ENCODE measurements at regions not wholly inside any gene's neighbourhood (a gene's known extent, or its start where the extent isn't known, plus 50 kb on each side); places are given as distances from the start of the nearest gene placed in this dataset.
A peak's percentile ranks its signal among the peaks of the same experiment; 100 is the strongest.
"Not testable (repeated sequence)": the region's sequence is repeated elsewhere in the genome, so short reads cannot be mapped to it uniquely, and the experiment has no call there.

DNA sequence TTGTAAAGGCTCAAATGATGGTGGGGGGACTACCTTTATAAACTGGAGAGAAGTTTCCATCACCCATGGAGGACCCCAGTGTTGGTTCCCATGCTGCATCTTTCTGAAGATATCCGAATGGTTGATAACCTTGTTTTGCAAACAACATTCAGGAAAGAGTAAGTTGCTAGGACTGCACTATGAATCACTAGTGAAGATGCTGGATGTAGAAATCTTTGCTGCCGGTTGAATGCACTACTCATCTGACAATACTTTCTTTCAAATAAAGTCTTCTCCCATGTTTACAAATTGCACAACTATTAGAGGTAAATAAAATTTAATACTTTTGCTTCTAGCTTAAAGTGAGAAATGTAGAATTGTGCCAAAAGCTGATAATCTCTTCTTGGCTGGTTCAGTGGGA, 198.4 kb upstream of the SLITRK6 start:
- FAIRE-seq (no peak), DNase-seq (ENCODE audit: insufficient read length, low spot score) (no peak)
- no peak for TF ChIP-seq POLR2A (IDR thresholded peaks at IDR 0.05; ENCODE audit: low read depth, low read length)

DNA sequence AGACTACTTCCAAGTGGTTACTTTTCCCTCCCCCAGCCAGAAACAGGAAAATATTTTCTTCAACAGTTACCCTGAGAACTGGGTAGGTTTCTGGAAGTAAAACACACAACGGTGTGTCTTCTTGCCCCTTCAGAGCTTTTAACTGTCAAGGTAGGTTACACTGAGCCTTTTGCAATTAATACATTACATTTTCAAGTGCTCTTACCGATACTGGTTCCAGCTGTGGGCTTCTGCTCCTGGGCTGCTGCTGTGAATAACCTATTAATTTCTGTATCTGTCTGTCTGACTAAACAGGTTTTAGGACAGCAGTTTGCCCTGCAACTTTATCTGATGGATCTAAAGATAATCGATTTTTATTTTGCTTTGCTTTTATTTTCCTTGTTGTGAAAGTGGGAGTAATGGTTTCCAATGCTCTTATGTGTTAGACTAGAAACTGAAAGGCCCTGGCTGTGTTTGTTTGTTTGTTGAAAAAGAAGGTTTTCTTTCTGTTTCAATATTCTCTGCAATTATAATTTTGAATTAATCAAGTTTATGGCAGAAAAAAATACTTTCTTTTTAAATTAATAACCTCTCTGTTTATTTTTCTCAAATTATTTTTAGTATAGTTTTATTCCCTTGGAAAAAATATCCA, 196.7 kb upstream of the SLITRK6 start:
- FAIRE-seq (peak; percentile 69), DNase-seq (ENCODE audit: insufficient read length, low spot score) (no peak)

DNA sequence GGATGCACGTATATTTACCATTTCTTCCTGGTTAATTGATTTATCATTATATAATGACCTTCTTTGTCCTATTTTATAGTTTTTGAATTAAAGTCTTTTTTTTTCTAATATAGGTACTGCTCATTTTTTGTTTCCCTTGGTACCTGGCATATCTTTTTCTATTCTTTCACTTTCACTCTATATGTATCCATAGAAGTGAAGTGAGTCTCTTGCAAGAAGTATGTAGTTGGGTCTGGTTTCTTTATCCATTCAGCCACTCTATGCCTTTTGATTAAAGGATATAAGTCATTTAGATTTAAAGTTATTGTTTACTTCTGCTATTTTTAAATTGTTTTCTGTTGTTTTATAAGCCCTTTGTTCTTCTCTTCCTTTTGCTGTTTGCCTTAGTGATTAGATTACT, 194.3 kb upstream of the SLITRK6 start:
- peak; percentile 78 for FAIRE-seq
- no peak for TF ChIP-seq POLR2A (IDR thresholded peaks at IDR 0.05; ENCODE audit: low read depth, low read length)
- DNase-seq (ENCODE audit: insufficient read length, low spot score) = no peak

More for the DNA sequence above, 196.7 kb upstream of the SLITRK6 start:
- no peak for TF ChIP-seq POLR2A (IDR thresholded peaks at IDR 0.05; ENCODE audit: low read depth, low read length)

DNA sequence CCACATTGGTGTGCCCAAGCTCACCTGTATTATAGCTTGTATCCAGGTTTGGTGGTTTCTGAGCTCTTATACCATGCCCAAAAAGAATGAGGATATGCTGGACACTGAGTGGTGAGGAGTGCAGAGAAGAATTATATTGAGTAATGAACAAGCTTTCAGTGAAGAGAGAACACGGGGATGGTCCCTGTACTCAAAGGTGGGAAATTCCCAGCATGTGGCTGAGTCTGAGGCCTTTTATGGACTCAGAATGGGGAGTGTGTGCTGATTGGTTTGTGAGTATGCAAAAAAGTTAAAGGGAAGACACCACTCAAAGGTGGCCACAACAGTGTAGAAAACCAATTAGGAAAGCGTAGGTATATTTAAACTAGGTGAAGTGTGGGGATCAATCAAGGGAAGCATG, 191.2 kb upstream of the SLITRK6 start:
- DNase-seq (ENCODE audit: insufficient read length, low spot score) (no peak), FAIRE-seq (no peak)
- no peak for TF ChIP-seq POLR2A (IDR thresholded peaks at IDR 0.05; ENCODE audit: low read depth, low read length)

DNA sequence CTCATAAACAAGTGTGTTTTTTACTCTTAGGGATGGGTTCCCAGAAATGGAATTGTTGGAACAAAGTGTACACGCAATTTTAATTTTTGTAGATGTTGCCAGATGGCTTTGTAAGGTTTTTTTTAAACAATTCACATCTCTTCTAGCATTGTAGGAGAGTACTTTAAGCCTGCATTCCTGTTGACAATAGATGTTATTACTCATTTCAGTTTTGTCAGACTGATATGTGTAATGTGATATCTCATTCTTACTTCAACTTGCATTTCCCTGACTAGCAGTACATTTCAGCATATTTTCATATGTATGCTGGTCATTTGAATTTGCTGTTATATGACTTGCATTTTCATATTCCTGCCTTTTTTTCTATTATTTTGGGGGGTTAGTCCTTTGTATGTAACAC, 186.6 kb upstream of the SLITRK6 start:
- TF ChIP-seq POLR2A (IDR thresholded peaks at IDR 0.05; ENCODE audit: low read depth, low read length) = no peak
- FAIRE-seq = peak; percentile 96

DNA sequence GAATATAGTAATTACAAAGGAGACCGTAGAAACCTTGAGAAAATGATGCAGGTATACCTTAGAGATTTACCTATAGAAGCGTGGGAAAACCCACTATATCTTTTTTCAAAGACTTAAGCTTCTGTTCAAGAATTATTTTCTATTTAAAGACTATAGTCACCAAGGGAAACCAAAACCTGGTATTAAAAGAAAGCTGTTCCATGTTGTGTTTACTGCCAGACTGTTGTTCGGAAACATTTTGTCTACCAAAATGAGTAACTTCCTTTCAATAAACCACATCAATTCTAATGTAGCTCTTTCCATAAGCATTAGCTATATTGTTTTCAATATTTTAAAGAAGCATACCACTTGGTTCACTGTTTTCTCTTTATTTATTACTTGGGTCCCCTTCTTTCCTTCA, 182.9 kb upstream of the SLITRK6 start:
- TF ChIP-seq POLR2A (IDR thresholded peaks at IDR 0.05; ENCODE audit: low read depth, low read length) = no peak
- DNase-seq (ENCODE audit: insufficient read length, low spot score) (no peak), FAIRE-seq (peak; percentile 81)

More for the DNA sequence above, 186.6 kb upstream of the SLITRK6 start:
- DNase-seq (ENCODE audit: insufficient read length, low spot score) = no peak

DNA sequence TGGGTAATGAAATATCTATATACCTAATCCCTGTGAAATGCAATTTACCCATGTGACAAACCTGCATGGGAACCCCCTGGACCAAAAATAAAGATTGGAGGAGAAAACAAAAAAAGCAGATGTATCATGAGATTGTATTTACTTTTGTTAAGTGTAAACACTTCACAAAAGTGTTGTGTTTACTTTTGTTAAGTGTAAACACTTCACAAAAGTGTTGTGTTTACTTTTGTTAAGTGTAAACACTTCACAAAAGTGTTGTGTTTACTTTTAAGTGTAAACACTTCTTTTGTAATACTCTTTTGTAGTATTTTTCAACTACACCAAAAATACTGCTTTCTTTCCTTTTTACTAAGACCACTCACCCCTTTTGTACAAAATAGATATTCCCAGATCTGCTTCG, 181.2 kb upstream of the SLITRK6 start:
- DNase-seq (ENCODE audit: insufficient read length, low spot score) = not testable (repeated sequence)
- FAIRE-seq = peak; percentile 90

DNA sequence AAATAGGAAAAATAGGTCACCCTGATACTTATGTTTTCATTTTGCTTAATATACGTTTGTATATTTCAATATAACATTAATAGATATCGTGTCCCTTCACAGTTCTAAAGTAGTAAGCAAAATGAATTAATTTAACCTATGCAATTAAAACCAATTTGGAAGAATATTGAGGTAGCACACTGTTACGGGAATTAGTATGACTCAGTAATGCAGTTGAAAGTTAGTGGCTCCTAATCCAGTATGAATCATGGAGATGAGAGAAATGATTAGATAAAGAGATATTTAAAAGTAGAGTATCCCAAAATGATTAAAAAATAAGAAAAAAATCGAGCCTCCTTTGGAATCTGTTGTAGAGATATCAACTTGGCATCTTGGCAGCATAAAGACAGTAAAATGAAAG, 177.0 kb upstream of the SLITRK6 start:
- TF ChIP-seq POLR2A (IDR thresholded peaks at IDR 0.05; ENCODE audit: low read depth, low read length) = no peak
- FAIRE-seq (peak; percentile 57), DNase-seq (ENCODE audit: insufficient read length, low spot score) (no peak)

DNA sequence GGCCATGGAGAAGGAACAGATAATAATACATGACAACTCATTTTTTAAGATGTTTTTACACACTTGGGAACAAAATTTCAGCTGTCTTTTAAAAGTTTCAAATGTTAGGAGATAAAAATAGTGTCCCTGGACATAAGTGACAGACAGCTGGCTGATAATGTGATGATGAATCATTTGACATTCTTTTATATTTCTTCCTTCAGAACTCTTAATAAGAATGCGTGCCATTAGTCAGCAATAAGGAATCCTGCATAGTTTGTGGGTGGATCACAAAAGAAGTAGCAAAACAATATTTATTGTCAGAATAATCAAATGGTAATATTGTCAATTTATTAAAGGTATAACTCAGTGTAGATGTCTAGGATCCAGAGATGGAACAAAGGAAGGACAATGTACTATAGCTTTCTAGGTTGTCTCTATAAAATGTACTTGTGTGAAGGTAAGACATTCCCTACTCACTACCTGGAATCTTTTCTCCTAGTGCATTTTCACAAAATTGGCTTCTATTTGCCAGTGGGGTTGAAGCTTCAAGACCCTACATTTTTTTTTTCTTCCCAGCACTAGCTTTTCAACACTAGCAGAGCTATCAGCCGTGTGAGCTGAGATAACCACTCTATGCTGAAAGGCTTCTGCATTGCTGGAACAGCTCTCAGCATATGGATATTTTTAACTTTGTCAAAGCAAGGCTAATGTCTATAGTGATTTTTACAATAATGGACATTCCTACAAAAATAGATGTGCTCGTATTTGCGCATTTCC, 175.6 kb upstream of the SLITRK6 start:
- no peak for TF ChIP-seq POLR2A (IDR thresholded peaks at IDR 0.05; ENCODE audit: low read depth, low read length)
- no peak for DNase-seq (ENCODE audit: insufficient read length, low spot score)
- peak; percentile 73 for FAIRE-seq

DNA sequence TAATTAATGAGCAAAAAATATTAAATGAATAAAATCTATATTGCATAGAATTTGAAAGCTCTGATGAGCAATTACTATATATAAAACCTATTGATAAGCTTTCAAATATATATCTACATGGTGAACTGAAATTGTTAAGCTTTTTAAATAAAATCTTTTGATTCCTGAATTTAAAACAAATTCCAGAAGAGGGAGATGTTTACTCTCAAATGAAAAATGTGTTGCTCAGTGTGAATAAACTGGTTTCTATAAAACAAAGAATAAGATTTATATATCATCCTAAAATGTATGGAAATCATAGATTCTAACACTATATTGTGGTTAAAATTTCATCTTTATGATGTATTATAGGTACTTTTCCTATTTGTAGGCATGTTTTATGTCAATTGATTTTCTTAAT, 171.5 kb upstream of the SLITRK6 start:
- no peak for TF ChIP-seq POLR2A (IDR thresholded peaks at IDR 0.05; ENCODE audit: low read depth, low read length)
- FAIRE-seq (no peak), DNase-seq (ENCODE audit: insufficient read length, low spot score) (no peak)

DNA sequence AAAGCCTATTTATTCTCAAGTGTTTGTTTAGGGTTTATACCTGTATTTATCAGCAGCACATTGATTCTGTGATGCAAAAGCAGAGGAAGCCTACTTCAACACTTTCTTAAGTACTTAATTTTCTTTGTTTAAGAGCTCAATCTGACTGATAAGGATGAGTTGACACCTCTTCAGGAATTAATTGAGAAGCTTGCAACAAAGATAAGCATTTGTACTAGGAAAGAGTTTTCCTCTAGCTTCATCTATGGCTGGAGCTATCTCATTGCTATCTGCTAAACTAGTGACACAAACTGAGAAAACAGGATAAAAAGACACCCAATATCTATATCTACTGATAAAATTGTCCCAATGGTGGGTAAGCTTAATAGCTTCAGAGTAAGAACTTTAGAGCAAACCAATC, 170.1 kb upstream of the SLITRK6 start:
- DNase-seq (ENCODE audit: insufficient read length, low spot score) = no peak
- no peak for TF ChIP-seq POLR2A (IDR thresholded peaks at IDR 0.05; ENCODE audit: low read depth, low read length)
- no peak for FAIRE-seq

DNA sequence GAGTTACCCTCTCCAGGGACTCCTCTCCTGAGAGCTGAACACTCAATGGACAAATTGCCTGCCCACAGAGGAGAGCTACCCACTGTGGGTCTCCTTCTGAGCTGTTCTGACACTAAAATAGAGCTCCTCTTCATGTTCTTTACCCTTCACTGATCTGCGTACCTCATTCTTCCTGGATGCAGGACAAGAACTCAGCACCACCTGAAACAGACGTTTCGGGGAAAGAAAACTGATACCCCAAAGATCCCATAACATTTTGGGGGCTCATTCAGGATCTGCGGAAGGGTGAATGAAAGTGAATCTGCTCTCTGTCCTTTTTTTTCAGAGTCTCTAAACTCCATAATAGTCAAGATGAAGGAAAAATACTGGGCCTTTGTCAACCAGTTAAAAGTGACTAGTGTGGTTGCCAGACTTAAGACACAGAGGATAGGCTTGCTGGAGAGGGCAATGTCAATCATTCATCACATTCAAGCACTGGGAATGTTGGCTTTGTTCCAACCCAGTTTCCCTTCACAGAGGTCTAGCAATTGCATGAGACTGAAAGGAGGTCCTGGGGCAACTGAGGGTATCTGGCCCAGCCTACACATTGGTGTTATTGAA, 136.7 kb upstream of the SLITRK6 start:
- DNase-seq (ENCODE audit: insufficient read length, low spot score) (no peak), FAIRE-seq (no peak)
- no peak for TF ChIP-seq POLR2A (IDR thresholded peaks at IDR 0.05; ENCODE audit: low read depth, low read length)

DNA sequence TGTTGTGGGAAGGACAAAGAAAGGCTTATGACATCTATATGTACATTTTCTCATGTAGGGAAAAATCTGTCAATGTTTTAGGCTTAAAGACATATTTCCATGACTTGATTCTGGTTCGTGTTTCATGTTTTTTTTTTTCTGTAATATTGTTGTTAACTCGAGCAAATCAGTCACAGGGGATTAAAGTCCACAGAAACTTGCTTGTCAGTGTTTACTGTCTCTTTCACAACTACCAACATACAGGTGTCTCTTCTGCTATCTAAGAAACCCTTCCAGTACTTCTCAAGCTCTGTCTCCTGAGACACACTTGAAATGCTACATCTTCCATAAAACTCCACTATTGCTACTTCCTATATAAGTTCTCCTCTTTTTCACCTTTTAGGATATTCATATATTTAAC, 130.9 kb upstream of the SLITRK6 start:
- DNase-seq (ENCODE audit: insufficient read length, low spot score) = no peak
- FAIRE-seq = no peak
- no peak for TF ChIP-seq POLR2A (IDR thresholded peaks at IDR 0.05; ENCODE audit: low read depth, low read length)

DNA sequence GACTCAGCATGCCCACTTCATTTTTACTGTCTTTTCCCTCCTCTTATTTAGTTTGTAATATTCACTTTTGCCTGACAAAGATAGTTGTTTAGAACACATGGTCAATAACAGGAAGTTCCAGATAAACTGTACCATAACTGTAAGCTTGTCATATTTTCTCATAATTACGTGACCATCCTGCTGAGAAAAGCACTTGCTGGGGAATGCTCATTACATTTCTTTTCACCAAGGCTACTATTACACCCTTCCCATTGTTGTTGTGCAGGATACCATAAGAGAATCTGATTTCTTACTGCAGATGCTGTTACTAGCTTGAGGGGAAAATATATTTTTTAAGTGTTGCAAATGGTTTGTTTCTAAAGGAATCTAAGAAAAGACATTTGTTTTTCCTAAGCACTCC, 111.7 kb upstream of the SLITRK6 start:
- no peak for TF ChIP-seq POLR2A (IDR thresholded peaks at IDR 0.05; ENCODE audit: low read depth, low read length)
- FAIRE-seq = no peak
- DNase-seq (ENCODE audit: insufficient read length, low spot score) = no peak

DNA sequence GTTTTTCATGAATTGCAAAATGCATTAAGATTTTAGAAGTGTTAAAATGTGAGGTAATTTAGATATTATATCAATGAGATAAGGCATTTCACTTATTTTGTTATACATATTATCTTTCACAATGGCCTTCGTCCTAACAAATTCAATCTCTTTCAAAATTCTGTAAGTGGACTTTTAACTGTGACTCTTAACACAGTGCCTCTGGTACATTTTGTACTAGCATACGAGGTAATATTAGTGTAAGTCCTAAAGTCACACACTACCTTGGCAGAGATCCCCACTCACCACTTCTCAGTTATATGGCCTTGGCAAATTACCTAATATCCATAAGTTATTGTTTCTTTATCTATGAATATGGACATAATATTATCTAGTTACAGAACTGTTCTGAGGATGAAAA, 101.3 kb upstream of the SLITRK6 start:
- FAIRE-seq = no peak
- TF ChIP-seq POLR2A (IDR thresholded peaks at IDR 0.05; ENCODE audit: low read depth, low read length) = no peak
- no peak for DNase-seq (ENCODE audit: insufficient read length, low spot score)

Data from H54 (cell line).